Dedifferentiated amniotic fluid mesenchymal stem cell (primary cell): ENCODE measurements at regions not wholly inside any gene's neighbourhood (a gene's known extent, or its start where the extent isn't known, plus 50 kb on each side); places are given as distances from the start of the nearest gene placed in this dataset.
"Not testable (repeated sequence)": the region's sequence is repeated elsewhere in the genome, so short reads cannot be mapped to it uniquely, and the experiment has no call there.

Experiments used
- DNase-seq: peaks from one replicate; pipeline ENCODE4 v3.0.0-alpha.2; 2016; ENCODE audit errors: extremely low spot score

DNA sequence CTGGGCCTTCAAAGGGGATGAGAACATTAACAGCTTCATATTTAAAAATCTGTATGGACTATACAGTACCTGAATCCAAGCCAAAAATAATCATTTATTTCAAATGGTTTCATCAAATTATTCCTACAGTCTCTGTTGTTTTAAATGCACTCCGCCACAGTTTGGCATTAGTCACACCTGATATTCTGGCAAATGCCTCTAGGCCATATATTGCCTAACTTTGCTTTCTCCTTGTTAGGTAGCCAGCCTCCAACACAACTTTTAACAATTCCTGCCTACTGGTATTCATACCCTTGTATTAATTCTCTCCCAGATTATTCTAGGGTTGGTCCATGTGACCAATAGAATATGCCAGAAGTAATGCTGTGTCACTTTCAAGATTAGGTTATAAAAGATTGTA is 146.6 kb upstream of the FANCL start:
- DNase-seq = no peak

DNA sequence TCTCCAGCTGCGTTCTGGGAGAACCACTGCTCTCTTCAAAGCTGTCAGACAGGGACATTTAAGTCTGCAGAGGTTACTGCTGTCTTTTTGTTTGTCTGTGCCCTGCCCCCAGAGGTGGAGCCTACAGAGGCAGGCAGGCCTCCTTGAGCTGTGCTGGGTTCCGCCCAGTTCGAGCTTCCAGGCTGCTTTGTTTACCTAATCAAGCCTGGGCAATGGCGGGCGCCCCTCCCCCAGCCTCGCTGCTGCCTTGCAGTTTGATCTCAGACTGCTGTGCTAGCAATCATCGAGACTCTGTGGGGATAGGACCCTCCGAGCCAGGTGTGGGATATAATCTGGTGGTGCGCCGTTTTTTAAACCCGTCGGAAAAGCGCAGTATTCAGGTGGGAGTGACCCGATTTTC is 145.8 kb upstream of the FANCL start:
- DNase-seq = not testable (repeated sequence)

DNA sequence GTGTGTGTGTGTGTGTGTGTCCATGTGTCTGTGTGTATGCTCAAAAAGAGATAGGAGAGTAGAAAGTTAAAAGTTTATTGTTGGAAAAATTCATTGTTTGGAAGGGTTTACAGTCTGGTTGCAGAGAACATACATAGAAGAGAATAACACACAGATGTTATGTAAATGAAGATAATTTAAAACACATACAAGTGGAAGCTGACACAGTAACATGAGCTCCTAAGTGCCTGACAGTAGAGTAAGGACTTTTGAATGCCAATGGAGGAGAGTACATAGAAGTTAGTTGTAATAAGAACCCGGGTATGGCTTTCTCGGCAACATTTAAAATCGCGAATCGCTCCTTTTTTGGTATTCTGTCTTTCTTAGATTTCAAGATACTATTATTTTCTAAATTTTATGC is 137.0 kb upstream of the FANCL start:
- DNase-seq = no peak

DNA sequence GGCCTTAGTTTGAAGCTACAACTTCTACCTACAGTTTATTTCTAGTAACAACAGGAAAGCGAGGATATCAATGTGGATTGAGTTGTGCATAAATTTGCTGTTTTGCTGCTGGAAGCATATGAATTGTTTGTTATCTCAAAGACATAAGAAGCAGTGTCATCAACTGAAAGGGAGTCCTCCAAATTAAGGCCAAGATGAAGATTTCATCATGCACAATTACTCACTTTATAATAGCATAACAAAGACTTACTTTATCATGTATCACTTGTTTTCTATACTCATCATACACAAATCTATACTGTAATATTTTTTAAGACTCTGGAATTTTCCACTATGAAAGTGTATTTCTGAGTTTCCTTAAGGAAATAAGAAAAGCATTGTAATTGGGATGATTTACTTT is 136.1 kb upstream of the FANCL start:
- DNase-seq = no peak

DNA sequence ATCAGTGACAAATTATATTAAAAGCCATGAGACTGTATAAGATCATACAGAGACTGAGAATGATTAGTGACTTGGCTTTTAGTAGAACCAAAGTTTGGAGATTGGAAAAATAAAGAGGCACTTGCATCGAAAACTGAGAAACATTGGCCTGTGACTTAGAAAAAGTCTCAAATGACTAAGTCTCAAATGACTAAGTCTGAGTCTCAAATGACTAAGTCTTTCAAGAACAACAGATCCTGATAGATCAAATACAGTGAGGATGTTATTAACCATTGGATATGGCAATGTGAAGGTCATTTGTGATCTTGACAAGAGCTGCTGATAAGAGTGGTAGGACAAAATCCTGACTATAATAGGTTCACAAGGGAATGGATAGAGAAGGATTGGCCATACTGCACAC is 135.5 kb upstream of the FANCL start:
- DNase-seq = no peak

DNA sequence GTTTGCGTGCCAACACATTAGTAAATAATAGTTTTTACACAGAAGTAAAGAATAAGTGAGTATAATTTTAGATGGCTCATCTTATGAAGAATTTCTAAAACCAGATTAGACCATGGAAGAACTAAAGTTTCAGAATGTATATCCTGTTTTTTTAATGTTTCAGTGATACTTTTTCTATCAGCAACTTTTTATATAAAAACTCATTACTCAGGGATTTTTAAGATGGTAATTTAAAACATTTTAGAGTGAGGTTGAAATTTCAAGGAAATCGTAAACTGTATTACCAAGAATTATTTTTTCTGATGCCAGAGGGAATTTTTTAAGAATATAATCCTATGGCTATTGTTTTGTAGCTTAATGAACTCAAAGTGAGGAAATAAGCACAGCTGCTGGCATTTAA is 128.5 kb upstream of the FANCL start:
- no peak for DNase-seq

DNA sequence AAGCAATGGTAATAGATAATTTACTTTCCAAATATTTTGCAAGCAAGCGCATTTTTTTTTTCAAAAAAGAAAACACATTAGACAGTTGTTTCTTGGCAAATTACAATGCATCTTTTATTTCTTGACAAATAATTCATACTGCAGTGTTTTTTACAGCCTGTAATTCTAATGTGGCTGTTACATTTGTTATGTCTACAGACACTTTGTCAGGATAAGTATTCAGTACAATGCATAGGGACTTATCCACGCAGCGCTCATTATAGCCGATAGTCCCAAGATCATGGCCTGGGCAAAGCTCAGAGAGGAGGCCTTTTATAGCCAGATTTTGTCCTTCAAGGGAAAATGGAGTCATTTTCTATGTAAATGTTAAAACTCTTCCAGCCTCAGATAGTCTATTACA is 123.0 kb upstream of the FANCL start:
- no peak for DNase-seq

DNA sequence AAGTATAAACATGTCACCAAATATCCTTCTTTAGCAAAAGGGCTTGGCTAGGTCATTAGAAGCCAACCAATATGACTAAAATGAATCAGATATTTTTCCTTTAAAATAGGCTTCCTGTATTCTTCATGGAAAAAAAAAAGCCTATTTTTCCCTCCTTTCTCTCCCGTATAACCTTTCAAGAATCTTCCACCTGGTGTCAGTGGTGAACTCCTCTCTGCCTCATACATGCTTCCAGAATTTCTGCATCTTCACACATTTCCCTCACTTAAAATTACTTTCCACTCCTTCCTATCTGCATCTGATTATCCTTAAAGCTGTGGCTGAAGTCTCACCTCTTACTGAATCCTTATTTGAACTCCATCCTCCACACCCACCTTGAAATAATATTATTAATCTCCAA is 116.9 kb upstream of the FANCL start:
- no peak for DNase-seq

DNA sequence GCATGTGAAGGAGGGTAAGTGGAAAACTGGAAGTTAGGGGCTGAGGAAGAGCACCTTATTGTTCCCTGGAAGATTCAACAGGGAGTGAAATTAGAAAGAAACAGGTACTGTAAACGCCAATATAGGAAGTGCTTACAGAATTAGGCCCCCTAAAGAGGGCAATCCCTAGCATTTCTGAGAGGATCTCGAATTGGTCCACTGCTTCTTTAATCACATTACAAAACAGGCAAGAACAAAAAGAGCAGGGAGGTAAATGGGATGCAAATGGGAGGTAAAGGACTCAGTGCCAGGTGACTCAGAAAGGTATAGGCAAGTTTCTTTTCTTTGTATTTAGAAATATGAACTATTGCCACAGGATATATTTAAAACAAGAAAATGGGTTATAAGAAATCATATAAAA is 116.4 kb upstream of the FANCL start:
- DNase-seq = no peak

DNA sequence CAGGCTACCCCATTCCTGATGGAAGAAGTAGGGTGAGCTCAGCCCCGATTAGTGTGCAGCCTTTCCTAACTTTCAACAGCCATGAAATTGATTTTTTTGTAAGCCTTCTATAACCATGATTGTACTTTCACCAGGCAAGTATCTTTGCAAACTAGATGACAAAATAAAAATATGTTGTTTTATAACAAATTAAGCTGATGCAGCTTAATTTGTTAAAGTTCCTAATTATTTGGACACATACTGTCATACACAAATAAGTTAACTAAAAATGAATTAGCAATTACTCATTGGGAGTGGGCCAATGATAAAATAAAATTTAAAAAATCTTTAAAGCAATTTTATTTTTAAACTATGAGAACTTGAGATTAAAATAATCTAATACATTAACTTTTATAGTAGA is 113.1 kb upstream of the FANCL start:
- DNase-seq = no peak

DNA sequence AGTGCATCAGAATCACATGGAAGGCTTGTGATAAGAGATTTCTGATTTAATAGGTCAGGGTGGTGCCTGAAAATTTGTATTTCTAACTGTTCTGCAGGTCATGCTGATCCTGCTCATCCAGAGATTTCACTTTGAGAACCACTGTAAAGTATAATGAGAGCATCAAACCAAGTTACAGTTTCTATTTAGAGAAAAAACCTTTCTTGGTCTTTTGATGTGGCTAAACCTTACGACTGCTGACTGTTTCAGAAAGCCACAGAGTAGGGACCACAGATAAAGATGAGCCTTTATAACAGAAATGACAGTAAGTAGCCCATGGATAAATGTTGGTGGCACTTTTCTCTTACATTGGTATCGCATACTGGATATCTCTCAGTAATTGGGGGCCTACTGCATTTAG is 109.4 kb upstream of the FANCL start:
- DNase-seq = no peak

DNA sequence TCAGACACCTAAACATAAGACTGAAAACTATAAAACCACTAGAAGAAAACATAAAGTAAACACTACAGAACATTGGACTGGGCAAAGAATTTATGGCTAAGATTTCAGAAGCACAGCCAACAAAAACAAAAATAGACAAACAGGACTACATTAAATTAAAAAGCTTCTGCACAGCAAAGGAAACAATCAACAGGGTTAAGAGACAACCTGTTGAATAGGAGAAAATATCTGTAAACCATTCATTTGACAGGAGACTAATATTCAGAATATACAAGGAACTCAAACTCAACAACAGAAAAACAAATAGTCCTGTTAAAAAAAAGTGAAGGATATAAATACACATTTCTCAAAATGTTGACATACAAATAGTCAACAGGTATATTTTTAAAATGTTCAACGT is 106.7 kb upstream of the FANCL start:
- DNase-seq = no peak

DNA sequence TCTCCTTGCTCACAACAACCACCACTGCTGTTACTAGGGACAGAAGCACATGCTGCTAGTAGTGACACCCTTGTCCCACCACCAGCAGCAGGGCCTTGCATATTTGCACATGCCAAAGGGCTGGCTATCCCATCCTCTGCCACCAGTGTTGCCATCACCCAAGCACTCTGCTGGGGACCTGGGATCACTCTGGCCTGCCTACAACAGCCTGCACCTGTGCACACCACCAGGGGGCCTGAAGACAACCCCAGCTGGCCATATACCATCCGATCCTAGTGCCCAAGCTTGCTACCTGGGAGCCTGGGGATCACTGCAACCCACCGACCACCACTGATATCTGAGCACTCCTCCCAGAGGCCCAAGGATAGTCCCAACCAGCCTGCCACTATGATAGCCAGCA is 99.9 kb upstream of the FANCL start:
- no peak for DNase-seq

DNA sequence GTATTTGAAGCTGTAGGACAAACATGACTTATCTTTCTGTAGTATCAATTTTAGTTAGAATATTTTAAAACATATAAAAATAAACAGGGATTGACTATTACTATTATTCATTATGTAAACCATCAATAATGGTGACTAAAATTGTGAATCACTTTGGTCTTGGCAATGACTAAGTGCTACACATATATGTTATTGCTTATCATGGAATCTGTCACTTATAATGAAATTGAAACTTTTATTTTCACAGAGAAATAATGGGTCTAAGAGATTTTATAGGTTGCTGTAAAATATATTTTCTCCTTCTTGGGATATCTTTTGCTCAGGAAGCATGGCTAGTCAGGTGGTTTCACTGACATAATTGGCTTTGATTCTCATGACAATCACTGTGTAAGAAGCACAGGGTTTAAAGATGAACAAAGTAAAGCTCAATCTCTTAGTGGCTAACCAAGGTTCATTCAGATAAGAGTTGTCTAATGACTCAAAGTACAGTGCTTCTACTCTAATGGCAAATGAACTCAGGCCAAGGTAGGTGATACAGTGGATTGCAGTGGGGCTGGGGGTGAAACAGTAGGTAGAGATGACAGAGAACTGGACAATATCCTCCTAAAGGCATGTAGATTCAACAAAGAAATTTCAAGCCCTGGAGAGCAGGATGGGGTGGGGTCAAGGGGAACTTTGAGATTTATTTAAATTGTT is 98.6 kb upstream of the FANCL start:
- no peak for DNase-seq

DNA sequence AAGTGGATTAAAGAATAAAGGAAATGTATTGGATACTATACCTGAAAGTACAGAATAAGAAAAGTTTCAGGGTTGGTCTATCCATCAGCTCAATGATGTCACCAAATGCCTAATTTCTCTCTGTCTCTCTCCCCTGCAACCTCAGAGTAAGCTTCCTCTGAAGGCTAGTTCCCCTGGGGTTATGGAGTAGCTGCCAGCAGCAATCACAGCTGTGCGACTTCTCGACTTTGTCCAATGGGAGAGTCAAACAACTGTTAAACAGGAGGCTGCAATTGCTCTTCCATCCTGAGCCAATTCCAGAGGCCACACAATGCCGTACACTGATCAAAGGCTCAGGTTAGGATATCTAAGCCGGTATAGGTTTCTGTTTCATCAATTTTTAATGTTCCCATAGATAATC is 95.3 kb upstream of the FANCL start:
- DNase-seq = no peak

DNA sequence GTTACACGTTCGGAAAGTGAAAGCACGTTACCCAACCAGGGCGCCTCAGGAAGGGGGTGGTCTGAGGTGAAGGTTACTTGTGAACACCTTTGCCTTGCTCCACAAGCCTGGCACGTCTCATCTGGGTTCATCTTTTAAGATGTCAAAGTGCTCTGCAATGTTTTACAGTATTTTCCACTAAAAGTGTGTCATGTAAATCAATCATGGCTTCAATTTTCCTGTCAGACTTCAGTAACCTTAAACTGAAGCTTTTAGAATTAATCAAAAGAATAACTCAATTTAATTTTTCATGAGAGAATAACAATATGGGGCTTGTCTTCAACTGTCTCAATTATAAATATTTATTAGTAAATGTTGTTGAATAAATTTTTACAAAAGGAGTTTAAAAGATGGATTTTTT is 93.3 kb upstream of the FANCL start:
- DNase-seq = no peak

DNA sequence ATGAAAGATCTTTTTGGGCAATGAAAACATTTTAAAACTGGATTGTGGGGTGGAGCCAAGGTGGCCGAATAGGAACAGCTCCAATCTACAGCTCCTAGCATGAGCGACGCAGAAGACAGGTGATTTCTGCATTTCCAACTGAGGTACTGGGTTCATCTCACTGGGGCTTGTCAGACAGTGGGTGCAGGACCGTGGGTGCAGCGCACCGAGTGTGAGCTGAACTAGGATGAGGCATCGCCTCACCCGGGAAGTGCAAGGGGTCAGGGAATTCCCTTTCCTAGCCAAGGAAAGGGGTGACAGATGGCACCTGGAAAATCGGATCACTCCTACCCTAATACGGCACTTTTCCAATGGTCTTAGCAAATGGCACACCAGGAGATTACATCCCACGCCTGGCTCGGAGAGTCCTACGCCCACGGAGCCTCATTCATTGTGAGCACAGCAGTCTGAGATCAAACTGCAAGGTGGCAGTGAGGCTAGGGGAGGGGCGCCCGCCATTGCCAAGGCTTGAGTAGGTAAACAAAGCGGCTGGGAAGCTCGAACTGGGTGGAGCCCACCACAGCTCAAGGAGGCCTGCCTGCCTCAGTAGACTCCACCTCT is 84.3 kb upstream of the FANCL start:
- DNase-seq = not testable (repeated sequence)

DNA sequence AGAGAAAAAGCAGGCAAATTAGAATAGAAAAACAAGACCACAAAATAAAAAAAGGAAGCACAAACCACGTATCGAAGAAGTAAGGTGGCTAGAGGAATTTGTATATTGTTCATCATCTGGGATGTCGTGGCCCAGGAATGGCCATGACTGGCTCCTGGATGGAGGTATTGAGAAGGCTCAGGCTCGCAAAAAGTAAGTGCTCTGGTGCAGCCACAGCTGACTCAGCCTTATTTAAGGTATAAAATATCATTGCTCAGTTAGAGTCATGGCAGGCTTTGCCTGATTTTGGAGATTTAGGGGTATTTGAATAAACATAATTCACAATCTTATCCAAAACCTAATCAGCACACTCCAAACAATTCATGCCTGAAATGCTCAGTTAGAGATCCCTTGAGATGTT is 78.4 kb upstream of the FANCL start:
- DNase-seq = no peak

DNA sequence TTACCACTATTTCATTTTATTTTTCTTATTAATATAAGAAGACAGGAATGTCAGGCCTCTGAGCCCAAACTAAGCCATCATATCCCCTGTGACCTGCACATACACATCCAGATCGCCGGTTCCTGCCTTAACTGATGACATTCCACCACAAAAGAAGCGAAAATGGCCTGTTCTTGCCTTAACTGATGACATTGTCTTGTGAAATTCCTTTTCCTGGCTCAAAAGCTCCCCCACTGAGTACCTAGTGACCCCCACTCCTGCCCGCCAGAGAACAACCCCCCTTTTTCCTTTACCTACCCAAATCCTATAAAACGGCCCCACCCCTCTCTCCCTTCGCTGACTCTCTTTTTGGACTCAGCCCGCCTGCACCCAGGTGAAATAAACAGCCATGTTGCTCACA is 77.8 kb upstream of the FANCL start:
- DNase-seq = not testable (repeated sequence)

DNA sequence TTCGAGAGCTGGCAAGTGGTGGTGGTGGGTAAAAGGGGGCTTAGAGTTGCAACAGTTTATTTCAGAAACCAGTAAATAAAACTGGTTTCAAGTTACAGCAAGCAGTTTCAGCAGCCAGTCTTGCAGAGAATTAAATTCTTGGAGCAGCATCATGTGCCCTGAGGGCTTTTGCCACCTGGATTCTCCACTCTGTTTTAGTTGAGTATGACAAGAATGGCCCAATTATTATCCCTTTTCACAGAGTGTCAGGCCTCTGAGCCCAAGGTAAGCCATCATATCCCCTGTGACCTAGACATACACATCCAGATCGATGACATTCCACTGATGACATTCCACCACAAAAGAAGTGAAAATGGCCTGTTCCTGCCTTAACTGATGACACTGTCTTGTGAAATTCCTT is 72.8 kb upstream of the FANCL start:
- no peak for DNase-seq

DNA sequence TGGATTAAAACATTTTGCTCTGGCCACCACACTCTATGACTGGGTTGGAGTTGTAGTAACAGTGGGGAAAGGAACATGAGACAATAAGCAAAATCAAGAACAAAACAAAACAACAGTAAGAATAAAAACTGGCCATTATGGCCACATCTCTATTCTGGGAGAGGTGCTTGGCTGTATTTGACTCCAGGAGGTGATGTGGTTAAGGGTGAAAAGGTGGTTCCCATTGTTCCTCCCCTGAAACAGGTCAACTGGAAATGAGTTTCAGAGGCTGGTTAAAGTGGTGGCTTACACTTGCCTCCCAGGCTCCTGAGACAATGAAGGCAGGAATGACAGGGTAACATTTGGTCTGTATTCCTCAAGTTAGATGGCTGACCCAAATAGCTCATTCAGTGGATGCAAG is 67.3 kb upstream of the FANCL start:
- DNase-seq = no peak

DNA sequence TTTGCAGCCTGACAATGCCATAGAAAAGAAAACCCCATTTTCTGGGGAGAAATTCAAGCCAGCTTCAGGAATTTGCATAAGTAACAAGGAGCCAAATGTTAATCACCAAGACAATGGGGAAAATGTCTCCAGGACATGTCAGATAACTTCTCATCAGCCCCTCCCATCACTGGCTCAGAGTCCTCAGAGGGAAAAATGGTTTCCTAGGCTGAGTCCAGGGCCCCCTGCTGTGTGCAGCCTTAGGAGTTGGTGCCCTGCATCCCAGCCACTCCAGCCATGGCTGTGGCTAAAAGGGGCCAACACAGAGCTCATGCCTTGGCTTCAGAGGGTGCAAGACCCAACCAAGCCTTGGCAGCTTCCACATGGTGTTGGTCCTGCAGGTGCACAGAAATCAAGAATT is 63.7 kb upstream of the FANCL start:
- DNase-seq = no peak

DNA sequence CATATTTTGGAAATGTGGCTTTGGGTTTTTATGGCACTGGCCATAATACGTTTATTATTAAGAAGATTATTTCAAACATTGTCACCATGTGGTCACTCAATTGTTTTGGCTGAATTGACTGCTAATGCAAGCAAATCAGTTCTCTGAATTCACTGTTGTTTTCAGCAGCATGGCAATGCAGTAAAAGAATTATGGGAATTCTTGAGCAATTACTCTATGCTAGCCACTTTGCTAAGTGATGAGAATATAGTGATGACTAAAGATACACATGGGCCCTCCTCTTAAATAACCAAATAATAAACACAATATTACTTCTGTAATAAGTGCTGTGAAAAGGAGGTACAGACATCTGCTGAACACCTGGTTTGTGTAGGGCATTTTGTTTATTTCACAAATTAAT is 58.0 kb upstream of the FANCL start:
- DNase-seq = no peak

DNA sequence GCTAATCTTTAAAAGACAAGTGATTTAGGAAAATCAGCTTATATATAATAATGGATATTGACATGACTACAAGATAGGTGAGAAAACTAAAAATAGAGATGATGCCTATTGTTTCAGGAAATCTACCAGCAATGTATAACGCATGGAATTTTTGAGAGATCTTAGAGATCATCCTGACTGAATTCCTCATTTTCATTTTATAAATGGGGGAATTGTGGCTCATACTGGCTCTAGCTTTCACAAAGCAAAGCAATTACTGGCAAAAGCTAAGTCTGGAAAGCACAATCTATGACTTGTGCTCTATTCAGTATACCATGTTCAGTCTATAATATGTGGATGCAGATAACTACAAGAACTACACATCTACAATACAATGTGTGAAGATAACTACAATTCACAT is 51.9 kb upstream of the FANCL start:
- DNase-seq = no peak
